ENCODE measurements at regions not wholly inside any gene's neighbourhood (a gene's known extent, or its start where the extent isn't known, plus 50 kb on each side); places are given as distances from the start of the nearest gene placed in this dataset.

- DNase-seq (ENCODE audit: low read depth, low spot score) (no peak), FAIRE-seq (no peak)
- no peak for TF ChIP-seq EZH2 (IDR thresholded peaks at IDR 0.05; ENCODE audit: borderline replicate concordance, low read depth, low read length, severe bottlenecking)
- no peak for TF ChIP-seq MYC (IDR thresholded peaks at IDR 0.05; ENCODE audit: low read depth, low read length)
- no peak for TF ChIP-seq FOS (IDR thresholded peaks at IDR 0.05; ENCODE audit: borderline replicate concordance, insufficient read depth, low read length)
- no peak for TF ChIP-seq POLR2A (IDR thresholded peaks at IDR 0.05; ENCODE audit: low read depth, low read length)
- no peak for TF ChIP-seq GATA2 (IDR thresholded peaks at IDR 0.05; ENCODE audit: insufficient read depth, insufficient read length, low read depth, low read length)
- TF ChIP-seq MAX (IDR thresholded peaks at IDR 0.05; ENCODE audit: insufficient read depth, insufficient read length): no peak
- no peak for TF ChIP-seq CTCF (IDR thresholded peaks at IDR 0.05; ENCODE audit: extremely low read depth in 1 of 2, insufficient read depth in 1 of 2, low read depth in 1 of 2, low read length in 2 of 2)
- no peak for TF ChIP-seq POLR2AphosphoS5 (IDR thresholded peaks at IDR 0.05; ENCODE audit: insufficient read depth, low read depth, low read length)
- Histone ChIP-seq H3K9me3 (replicated peaks; ENCODE audit: control insufficient read depth, insufficient read depth, low read length) (no peaks in the 10 kb centered on the region), H4K20me1 (replicated peaks; ENCODE audit: control insufficient read depth, extremely low read depth, insufficient read depth, low read length) (no peaks in the 10 kb centered on the region), H3K4me2 (ENCODE audit: insufficient read depth, low read length) (no peak overlapping the region), H3K9me1 (replicated peaks; ENCODE audit: control insufficient read depth, extremely low read depth, insufficient read depth, low read length) (no peaks in the 10 kb centered on the region), H3K79me2 (ENCODE audit: control insufficient read depth, insufficient read depth, low read length) (no peaks in the 10 kb centered on the region), H3K4me3 (replicated peaks in 1 of 3; ENCODE audit: insufficient read depth in 1 of 3, low read depth in 1 of 3, low read length in 3 of 3) (no peak overlapping the region), H3K27ac (ENCODE audit: insufficient read depth, low read depth, low read length) (no peak overlapping the region), H3K4me1 (ENCODE audit: control insufficient read depth, extremely low read depth, insufficient read depth, low read length) (no peaks in the 10 kb centered on the region), H3K36me3 (ENCODE audit: control insufficient read depth in 2 of 2, extremely low read depth in 1 of 2, insufficient read depth in 2 of 2, low read length in 2 of 2) (no peaks in the 10 kb centered on the region), H3K27me3 (ENCODE audit: control insufficient read depth in 2 of 2, insufficient read depth in 2 of 2, low read length in 2 of 2) (no peaks in the 10 kb centered on the region), H2AFZ (ENCODE audit: low read depth, low read length) (no peak overlapping the region), H3K9ac (replicated peaks; ENCODE audit: extremely low read depth, insufficient read depth, low read length) (no peak overlapping the region)
- intact Hi-C loops (cut with micrococcal nuclease) (no loop called here), dilution Hi-C loops (cut with MboI; ENCODE audit: extremely low pct_ligation_motif_present, low sequenced_read_pairs) (no loop called here)
- ChIA-PET POLR2A (no interaction called here), CTCF (no interaction called here)
- BruUV-seq (replicated peaks): no TSS peak
Observed at GRCh38 chr12:67818459-67818903, 169.9 kb downstream of the DYRK2 start.
